WTC11 (cell line): ENCODE measurements at regions not wholly inside any gene's neighbourhood (a gene's known extent, or its start where the extent isn't known, plus 50 kb on each side); places are given as distances from the start of the nearest gene placed in this dataset.

Experiments
- SP1 ChIP-seq: sonication (generic); formaldehyde crosslinking; conservative IDR thresholded peaks from 2 replicates; pipeline ENCODE4 v1.8.1; 2022; ENCODE audit warnings: missing genetic modification reagents
- TF ChIP-seq, protein P1 (sequence below): fragments of 200-600 bp; IDR thresholded peaks from 2 replicates; pipeline ENCODE4 v1.8.0; 2022; ENCODE audit warnings: antibody characterized with exemption

GRCh38 chr2:89763254-89763580 is 1071.7 kb downstream of the RPIA start:
- no peak for TF ChIP-seq SP1 (CRISPR knock-in tag)
- TF ChIP-seq, protein P1, sequence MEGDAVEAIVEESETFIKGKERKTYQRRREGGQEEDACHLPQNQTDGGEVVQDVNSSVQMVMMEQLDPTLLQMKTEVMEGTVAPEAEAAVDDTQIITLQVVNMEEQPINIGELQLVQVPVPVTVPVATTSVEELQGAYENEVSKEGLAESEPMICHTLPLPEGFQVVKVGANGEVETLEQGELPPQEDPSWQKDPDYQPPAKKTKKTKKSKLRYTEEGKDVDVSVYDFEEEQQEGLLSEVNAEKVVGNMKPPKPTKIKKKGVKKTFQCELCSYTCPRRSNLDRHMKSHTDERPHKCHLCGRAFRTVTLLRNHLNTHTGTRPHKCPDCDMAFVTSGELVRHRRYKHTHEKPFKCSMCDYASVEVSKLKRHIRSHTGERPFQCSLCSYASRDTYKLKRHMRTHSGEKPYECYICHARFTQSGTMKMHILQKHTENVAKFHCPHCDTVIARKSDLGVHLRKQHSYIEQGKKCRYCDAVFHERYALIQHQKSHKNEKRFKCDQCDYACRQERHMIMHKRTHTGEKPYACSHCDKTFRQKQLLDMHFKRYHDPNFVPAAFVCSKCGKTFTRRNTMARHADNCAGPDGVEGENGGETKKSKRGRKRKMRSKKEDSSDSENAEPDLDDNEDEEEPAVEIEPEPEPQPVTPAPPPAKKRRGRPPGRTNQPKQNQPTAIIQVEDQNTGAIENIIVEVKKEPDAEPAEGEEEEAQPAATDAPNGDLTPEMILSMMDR = no peak
